ENCODE measurements at regions not wholly inside any gene's neighbourhood (a gene's known extent, or its start where the extent isn't known, plus 50 kb on each side); places are given as distances from the start of the nearest gene placed in this dataset.

- Mint-ChIP-seq H3K4me1 (peaks cover 0 to 3% (median under 1%) of the 10 kb centered on the region in 4 donors), H3K4me3 (no peak overlapping the region), H3K9me3 (peaks cover 0 to 1% (median 0%) of the 10 kb centered on the region in 9 donors), H3K36me3 (peaks cover 0 to 2% (median 0%) of the 10 kb centered on the region in 3 donors), H3K27ac (no peak overlapping the region), H3K27me3 (peaks cover 0 to 3% (median 0%) of the 10 kb centered on the region in 5 donors)
- POLR2A ChIA-PET: no interaction called here
- no peak for DNase-seq
- ATAC-seq: no peak
Measured at GRCh38 chr11:128179039-128179438, 408.3 kb downstream of the ETS1 start.

GRCh38 chr11:128174465-128175291 is 412.7 kb downstream of the ETS1 start:
- DNase-seq: no peak
- no peaks in the 10 kb centered on the region for H3K9me3 Mint-ChIP-seq
- peaks cover 0 to 6% (median 1%) of the 10 kb centered on the region in 4 donors for H3K4me1 Mint-ChIP-seq
- peaks cover 0 to 3% (median 0%) of the 10 kb centered on the region in 5 donors for H3K27me3 Mint-ChIP-seq
- no peak for ATAC-seq
- POLR2A ChIA-PET: no interaction called here
- H3K27ac Mint-ChIP-seq: no peak overlapping the region
- no peak overlapping the region for H3K4me3 Mint-ChIP-seq
- no peaks in the 10 kb centered on the region for H3K36me3 Mint-ChIP-seq

- H3K27ac Mint-ChIP-seq: no peak overlapping the region
- peak; percentile 73 to 87 for ATAC-seq
- POLR2A ChIA-PET: interaction anchor here (0.7 to 2.4 kb wide), 5 partner anchors 346 to 666 kb away, joined by 3 to 24 read pairs (median 3); no protein-coding TSS in a partner anchor
Measured at GRCh38 chr11:128172046-128172878, 415.1 kb downstream of the ETS1 start.

GRCh38 chr11:128171506-128171905 is 415.9 kb downstream of the ETS1 start:
- ATAC-seq: no peak
- peaks cover 0 to 6% (median 0%) of the 10 kb centered on the region in 4 donors for H3K4me1 Mint-ChIP-seq
- no peaks in the 10 kb centered on the region for H3K36me3 Mint-ChIP-seq

More at GRCh38 chr11:128172046-128172878, 415.1 kb downstream of the ETS1 start:
- Mint-ChIP-seq H3K36me3 (no peaks in the 10 kb centered on the region), H3K27me3 (no peaks in the 10 kb centered on the region), H3K4me1 (peaks cover 0 to 6% (median 0%) of the 10 kb centered on the region in 4 donors), H3K9me3 (no peaks in the 10 kb centered on the region), H3K4me3 (no peak overlapping the region)
- DNase-seq: peak; percentile 67 to 90 (median 80)

GRCh38 chr11:128165572-128165971 is 421.8 kb downstream of the ETS1 start:
- ATAC-seq: no peak
- peaks cover 4 to 10% (median 8%) of the 10 kb centered on the region in 4 donors for H3K4me1 Mint-ChIP-seq
- H3K9me3 Mint-ChIP-seq: no peaks in the 10 kb centered on the region
- H3K27ac Mint-ChIP-seq: peak overlapping the region in 2 of 10 donors; percentile 0 to 75
- no peaks in the 10 kb centered on the region for H3K27me3 Mint-ChIP-seq
- H3K36me3 Mint-ChIP-seq: no peaks in the 10 kb centered on the region
- no peak for DNase-seq
- no peak overlapping the region for H3K4me3 Mint-ChIP-seq
- POLR2A ChIA-PET: no interaction called here

More at GRCh38 chr11:128171506-128171905, 415.9 kb downstream of the ETS1 start:
- DNase-seq: no peak
- Mint-ChIP-seq H3K27me3 (no peaks in the 10 kb centered on the region), H3K27ac (no peak overlapping the region), H3K4me3 (no peak overlapping the region), H3K9me3 (no peaks in the 10 kb centered on the region)
- POLR2A ChIA-PET: interaction anchor here (0.7 to 2.4 kb wide), 2 partner anchors 460 to 468 kb away, joined by 3 to 24 read pairs; no protein-coding TSS in a partner anchor

- no peak for DNase-seq
- Mint-ChIP-seq H3K27ac (no peak overlapping the region), H3K4me1 (peaks cover 4 to 10% (median 8%) of the 10 kb centered on the region in 4 donors), H3K36me3 (no peaks in the 10 kb centered on the region), H3K9me3 (no peaks in the 10 kb centered on the region), H3K4me3 (no peak overlapping the region), H3K27me3 (no peaks in the 10 kb centered on the region)
- no peak for ATAC-seq
- POLR2A ChIA-PET: interaction anchor here (1.1 kb wide), 1 partner anchor 579 kb away, joined by 6 read pairs; no protein-coding TSS in a partner anchor
Measured at GRCh38 chr11:128164080-128164741, 423.1 kb downstream of the ETS1 start.

GRCh38 chr11:128161994-128162393 is 425.4 kb downstream of the ETS1 start:
- DNase-seq: no peak
- peaks cover 0 to 1% (median 0%) of the 10 kb centered on the region in 5 donors for H3K27me3 Mint-ChIP-seq
- POLR2A ChIA-PET: no interaction called here
- H3K36me3 Mint-ChIP-seq: no peaks in the 10 kb centered on the region
- ATAC-seq: no peak
- H3K4me3 Mint-ChIP-seq: no peak overlapping the region
- peaks cover 5 to 17% (median 10%) of the 10 kb centered on the region in 4 donors for H3K4me1 Mint-ChIP-seq
- no peak overlapping the region for H3K27ac Mint-ChIP-seq
- H3K9me3 Mint-ChIP-seq: no peaks in the 10 kb centered on the region

- no peak overlapping the region for H3K4me3 Mint-ChIP-seq
- no peak overlapping the region for H3K27ac Mint-ChIP-seq
- DNase-seq (no peak), ATAC-seq (no peak)
- H3K27me3 Mint-ChIP-seq: peaks cover 0 to 2% (median 0%) of the 10 kb centered on the region in 5 donors
- POLR2A ChIA-PET: no interaction called here
- no peaks in the 10 kb centered on the region for H3K9me3 Mint-ChIP-seq
- H3K4me1 Mint-ChIP-seq: peaks cover 6 to 17% (median 9%) of the 10 kb centered on the region in 4 donors
- no peaks in the 10 kb centered on the region for H3K36me3 Mint-ChIP-seq
Measured at GRCh38 chr11:128161436-128161835, 425.9 kb downstream of the ETS1 start.

- no peak for ATAC-seq
- H3K4me1 Mint-ChIP-seq: peaks cover 0 to 7% (median 3%) of the 10 kb centered on the region in 4 donors
- no peaks in the 10 kb centered on the region for H3K36me3 Mint-ChIP-seq
- H3K27ac Mint-ChIP-seq: no peak overlapping the region
- peaks cover 0 to 2% (median 0%) of the 10 kb centered on the region in 5 donors for H3K27me3 Mint-ChIP-seq
- no peak for DNase-seq
- POLR2A ChIA-PET: no interaction called here
- no peak overlapping the region for H3K4me3 Mint-ChIP-seq
- no peaks in the 10 kb centered on the region for H3K9me3 Mint-ChIP-seq
Measured at GRCh38 chr11:128158860-128159259, 428.5 kb downstream of the ETS1 start.

GRCh38 chr11:128157423-128158298 is 429.7 kb downstream of the ETS1 start:
- H3K4me3 Mint-ChIP-seq: peak overlapping the region; percentile 67 to 87 (median 80)
- no peaks in the 10 kb centered on the region for H3K9me3 Mint-ChIP-seq
- peak overlapping the region in 8 of 10 donors; percentile 17 to 84 (median 54) for H3K27ac Mint-ChIP-seq
- H3K4me1 Mint-ChIP-seq: peaks cover 0 to 7% (median 3%) of the 10 kb centered on the region in 4 donors
- no peaks in the 10 kb centered on the region for H3K36me3 Mint-ChIP-seq
- POLR2A ChIA-PET: interaction anchor here (0.6 to 1.7 kb wide), 6 partner anchors 10 to 748 kb away, joined by 3 to 10 read pairs (median 4); no protein-coding TSS in a partner anchor
- peak; percentile 96 for ATAC-seq
- peaks cover 0 to 2% (median 0%) of the 10 kb centered on the region in 5 donors for H3K27me3 Mint-ChIP-seq
- DNase-seq: peak; percentile 22 to 90 (median 58)

- peaks cover 0 to 2% (median 0%) of the 10 kb centered on the region in 5 donors for H3K27me3 Mint-ChIP-seq
- DNase-seq: no peak
- POLR2A ChIA-PET: interaction anchor here (0.6 to 1.7 kb wide), 2 partner anchors 9 to 750 kb away, joined by 3 to 10 read pairs; no protein-coding TSS in a partner anchor
- H3K27ac Mint-ChIP-seq: no peak overlapping the region
- ATAC-seq: no peak
- H3K36me3 Mint-ChIP-seq: no peaks in the 10 kb centered on the region
- no peaks in the 10 kb centered on the region for H3K9me3 Mint-ChIP-seq
- H3K4me3 Mint-ChIP-seq: no peak overlapping the region
- H3K4me1 Mint-ChIP-seq: peaks cover 0 to 7% (median 3%) of the 10 kb centered on the region in 4 donors
Measured at GRCh38 chr11:128156486-128156885, 430.9 kb downstream of the ETS1 start.
